IMR-90 (cell line): ENCODE measurements at regions not wholly inside any gene's neighbourhood (a gene's known extent, or its start where the extent isn't known, plus 50 kb on each side); places are given as distances from the start of the nearest gene placed in this dataset.

Experiments used
- ATAC-seq: fragments of 200-7000 bp; cut with Tn5 transposase; 2 replicates; pipeline ENCODE4 v1.9.1; 2020; ENCODE audit warnings: low read depth, mild to moderate bottlenecking, moderate library complexity
- BruUV-seq: library from RNA; stranded (reverse); fragments of 400-500 nt; replicated peaks from 2 replicates; lab custom pipeline; 2021; lab: Mats Ljungman, UMichigan
- CTCF ChIA-PET: fragments of 300-600 bp; formaldehyde crosslinking; extraction: SDS; loops from one replicate; lab custom pipeline; 2021; ENCODE audit warnings: antibody characterized with exemption; lab: Yijun Ruan, JAX
- POLR2A ChIA-PET: fragments of 300-600 bp; sonication (Branson Sonifier 250); formaldehyde crosslinking; loops from one replicate; lab custom pipeline; 2022; ENCODE audit warnings: antibody characterized with exemption; ENCODE audit not compliant: unreplicated experiment; lab: Charles Lee
- DNase-seq: peaks from one replicate; pipeline ENCODE4 v3.0.0; 2013
- H2AFZ ChIP-seq: replicated peaks from 2 replicates; pipeline ENCODE3; 2013; ENCODE audit warnings: low read length, mild to moderate bottlenecking; ENCODE audit not compliant: poor library complexity
- H2AK5ac ChIP-seq: 2 replicates; pipeline ENCODE4 v1.6.1; 2013; ENCODE audit warnings: low read depth, low read length, inconsistent platforms
- H2AK9ac ChIP-seq: replicated peaks from 2 replicates; pipeline ENCODE3; 2013; ENCODE audit warnings: mild to moderate bottlenecking, low read depth, low read length, moderate library complexity; ENCODE audit not compliant: poor library complexity
- H2BK120ac ChIP-seq: 2 replicates; pipeline ENCODE4 v1.6.1; 2013; ENCODE audit warnings: low read depth, low read length, inconsistent platforms
- H2BK15ac ChIP-seq: 3 replicates; pipeline ENCODE4 v1.6.1; 2013; ENCODE audit warnings: low read depth, low read length, inconsistent platforms
- H2BK20ac ChIP-seq: 2 replicates; pipeline ENCODE4 v1.6.1; 2013; ENCODE audit warnings: low read depth, mild to moderate bottlenecking, inconsistent platforms, low read length, moderate library complexity
- H2BK5ac ChIP-seq: 2 replicates; pipeline ENCODE4 v1.6.1; 2013; ENCODE audit warnings: mild to moderate bottlenecking, low read depth, low read length, inconsistent platforms; ENCODE audit not compliant: poor library complexity, severe bottlenecking
- H3K14ac ChIP-seq: replicated peaks from 2 replicates; pipeline ENCODE4 v1.6.1; 2013; ENCODE audit warnings: low read depth, low read length, inconsistent platforms
- H3K18ac ChIP-seq: 2 replicates; pipeline ENCODE4 v1.6.1; 2013; ENCODE audit warnings: low read depth, low read length, control low read depth
- H3K23ac ChIP-seq: 2 replicates; pipeline ENCODE4 v1.6.1; 2013; ENCODE audit warnings: low read depth, low read length, inconsistent platforms
- H3K27ac ChIP-seq: 2 replicates; pipeline ENCODE4 v1.5.1; 2013; ENCODE audit warnings: mild to moderate bottlenecking, control low read depth, low read length; ENCODE audit not compliant: insufficient read depth
- H3K27me3 ChIP-seq: 2 replicates; pipeline ENCODE4 v1.6.1; 2013; ENCODE audit warnings: low read length; ENCODE audit not compliant: control insufficient read depth, insufficient read depth
- H3K36me3 ChIP-seq: 2 replicates; pipeline ENCODE4 v1.6.1; 2013; ENCODE audit warnings: low read length, mixed read lengths; ENCODE audit not compliant: control insufficient read depth, insufficient read depth
- H3K4ac ChIP-seq: 2 replicates; pipeline ENCODE4 v1.6.1; 2013; ENCODE audit warnings: low read depth, low read length, inconsistent platforms
- H3K4me1 ChIP-seq: 2 replicates; pipeline ENCODE4 v1.6.1; 2013; ENCODE audit warnings: low read length, mixed read lengths; ENCODE audit not compliant: control insufficient read depth, insufficient read depth
- H3K4me2 ChIP-seq: 2 replicates; pipeline ENCODE4 v1.6.1; 2013; ENCODE audit warnings: low read depth, mild to moderate bottlenecking, control low read depth, low read length, moderate library complexity
- H3K4me3 ChIP-seq: 2 replicates; pipeline ENCODE4 v1.5.1; 2013; ENCODE audit warnings: low read depth, mild to moderate bottlenecking, control low read depth, low read length, moderate library complexity; ENCODE audit not compliant: insufficient read depth
- H3K56ac ChIP-seq: 2 replicates; pipeline ENCODE4 v1.6.1; 2013; ENCODE audit warnings: low read length, inconsistent platforms; ENCODE audit not compliant: insufficient read depth; ENCODE audit errors: extremely low read depth
- H3K79me1 ChIP-seq, 2 experiments: 2 replicates each; pipeline ENCODE4 v1.6.1; 2013; ENCODE audit warnings: low read length in 2 of 2, inconsistent platforms in 1 of 2, low read depth in 1 of 2
- H3K9ac ChIP-seq: 2 replicates; pipeline ENCODE4 v1.6.1; 2013; ENCODE audit warnings: low read depth, low read length, control low read depth
- H3K9me1 ChIP-seq: 2 replicates; pipeline ENCODE4 v1.6.1; 2013; ENCODE audit warnings: low read length, inconsistent platforms; ENCODE audit not compliant: insufficient read depth
- H3K9me3 ChIP-seq: 2 replicates; pipeline ENCODE4 v1.6.1; 2013; ENCODE audit warnings: low read length; ENCODE audit not compliant: control insufficient read depth, insufficient read depth
- H4K20me1 ChIP-seq: 2 replicates; pipeline ENCODE4 v1.6.1; 2013; ENCODE audit warnings: low read length, inconsistent platforms; ENCODE audit not compliant: insufficient read depth
- H4K5ac ChIP-seq: 2 replicates; pipeline ENCODE4 v1.6.1; 2013; ENCODE audit warnings: mild to moderate bottlenecking, low read depth, low read length, control low read depth
- H4K8ac ChIP-seq, 2 experiments: 2 replicates each; pipeline ENCODE4 v1.6.1; 2013; ENCODE audit warnings: low read depth in 2 of 2, low read length in 2 of 2, control low read depth in 1 of 2, inconsistent platforms in 1 of 2
- H4K91ac ChIP-seq: 2 replicates; pipeline ENCODE4 v1.6.1; 2013; ENCODE audit warnings: low read depth, low read length, inconsistent platforms; ENCODE audit not compliant: insufficient read depth
- CEBPB ChIP-seq: IDR thresholded peaks from 2 replicates; pipeline ENCODE4 v1.6.1; 2012; ENCODE audit warnings: low read depth, low read length, improper control_type of control experiment
- RCOR1 ChIP-seq: IDR thresholded peaks from 2 replicates; pipeline ENCODE4 v1.6.1; 2012; ENCODE audit warnings: mild to moderate bottlenecking, low read length, improper control_type of control experiment; ENCODE audit not compliant: insufficient replicate concordance
- USF2 ChIP-seq: fragments of 150-350 bp; IDR thresholded peaks from 2 replicates; pipeline ENCODE4 v1.6.1; 2017; ENCODE audit warnings: mild to moderate bottlenecking, antibody characterized with exemption, low read length, low read depth
- dilution Hi-C: fragments of 300-500 bp; cut with HindIII; formaldehyde crosslinking; loops from one replicate; pipeline ENCODE4 v1.14.3; 2018; ENCODE audit warnings: low sequenced_read_pairs; ENCODE audit not compliant: unreplicated experiment
- in situ Hi-C: fragments of 300-500 bp; cut with MboI; formaldehyde crosslinking; loops from 3 replicates; pipeline ENCODE4 v1.14.3; 2019; ENCODE audit warnings: low sequenced_read_pairs, inconsistent platforms, mixed read lengths
- intact Hi-C: fragments of 100-400 bp; cut with micrococcal nuclease; formaldehyde crosslinking; loops from 2 replicates; pipeline ENCODE4 v1.10.0; 2022

- H3K4ac ChIP-seq, result no peak overlapping the region
- in situ Hi-C loops (no loop called here), intact Hi-C loops (loop anchor here (5.0 kb wide), 1 partner anchor 152 kb away; no protein-coding TSS in a partner anchor), dilution Hi-C loops (no loop called here)
- no peak overlapping the region for H3K56ac ChIP-seq
- H3K4me3 ChIP-seq, result no peak overlapping the region
- H3K4me1 ChIP-seq, result no peaks in the 10 kb centered on the region
- H4K91ac ChIP-seq, result no peak overlapping the region
- H2AK5ac ChIP-seq, result no peak overlapping the region
- H3K14ac ChIP-seq, result no peak overlapping the region
- no peaks in the 10 kb centered on the region for H4K20me1 ChIP-seq
- H3K4me2 ChIP-seq, result no peak overlapping the region
- no peaks in the 10 kb centered on the region for H3K27me3 ChIP-seq
- H2BK5ac ChIP-seq, result no peak overlapping the region
- no peak overlapping the region for H3K27ac ChIP-seq
- DNase-seq, result no peak
- no peak overlapping the region for H2BK20ac ChIP-seq
- H3K79me1 ChIP-seq, result no peaks in the 10 kb centered on the region
- H3K18ac ChIP-seq, result no peak overlapping the region
- no peaks in the 10 kb centered on the region for H3K36me3 ChIP-seq
- H3K23ac ChIP-seq, result no peak overlapping the region
- no peaks in the 10 kb centered on the region for H3K9me3 ChIP-seq
- no peak overlapping the region for H2AK9ac ChIP-seq
- no TSS peak for BruUV-seq
- H2AFZ ChIP-seq, result no peak overlapping the region
- TF ChIP-seq RCOR1, result no peak
- TF ChIP-seq USF2, result no peak
- TF ChIP-seq CEBPB, result no peak
- no peak overlapping the region for H2BK120ac ChIP-seq
- no peak overlapping the region for H4K5ac ChIP-seq
- no peak overlapping the region for H4K8ac ChIP-seq
- H3K9ac ChIP-seq, result no peak overlapping the region
- no peaks in the 10 kb centered on the region for H3K9me1 ChIP-seq
- no peak for ATAC-seq
- no peak overlapping the region for H2BK15ac ChIP-seq
- ChIA-PET CTCF (no interaction called here), POLR2A (no interaction called here)
Observed at GRCh38 chr9:19643875-19644274, 145.0 kb downstream of the SLC24A2 start.
